ENCODE measurements at regions not wholly inside any gene's neighbourhood (a gene's known extent, or its start where the extent isn't known, plus 50 kb on each side); places are given as distances from the start of the nearest gene placed in this dataset.

DNA sequence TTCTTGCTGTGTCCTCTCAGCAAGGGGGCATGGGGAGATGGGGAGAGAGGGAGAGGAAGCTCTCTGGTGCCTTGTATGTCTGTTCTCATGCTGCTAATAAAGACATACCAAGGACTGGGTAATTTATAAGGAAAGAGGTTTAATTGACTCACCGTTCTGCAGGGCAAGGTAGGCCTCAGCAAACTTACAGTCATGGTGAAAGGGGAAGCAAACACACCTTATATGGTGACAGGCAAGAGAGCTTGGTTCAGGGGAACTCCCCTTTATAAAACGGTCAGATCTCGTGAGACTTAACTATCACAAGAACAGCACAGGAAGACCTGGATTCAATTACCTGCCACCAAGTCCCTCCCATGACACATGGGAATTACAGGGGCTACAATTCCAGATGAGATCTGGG, 464.7 kb upstream of the CELF2 start:
- TF ChIP-seq CTCF (IDR thresholded peaks at IDR 0.05; ENCODE audit: extremely low read depth, missing control alignments), result no peak

DNA sequence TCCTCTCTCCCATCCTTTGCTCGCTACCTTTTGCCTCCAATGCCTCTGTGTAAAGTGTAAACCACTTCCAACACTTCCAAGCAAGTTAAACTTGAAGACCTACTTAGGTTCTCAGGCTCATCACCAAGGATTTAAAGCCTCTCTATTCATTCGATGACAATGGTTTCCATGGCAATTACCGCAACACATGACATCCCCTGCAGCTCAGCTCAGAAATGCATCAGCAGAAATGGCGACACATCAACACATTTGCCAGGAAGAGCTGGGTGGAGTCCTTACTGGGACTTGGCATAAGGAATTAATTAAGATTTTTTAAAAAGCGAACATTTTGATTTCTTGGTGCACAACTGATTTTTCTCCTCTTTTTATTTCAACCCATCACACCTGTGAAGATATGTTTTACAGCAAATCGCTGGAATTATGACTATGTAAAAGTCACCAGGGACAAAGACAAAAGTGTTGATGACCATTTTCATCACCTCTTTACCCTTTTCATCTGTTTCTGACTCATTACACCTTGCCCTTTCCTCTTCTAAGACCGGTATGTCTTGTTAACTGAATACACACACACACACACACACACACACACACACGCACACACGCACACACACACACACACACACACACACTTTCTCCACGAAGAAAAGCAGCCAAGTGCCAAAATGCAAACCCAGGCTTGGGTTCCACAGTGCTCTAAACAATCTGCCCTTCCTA, 453.4 kb upstream of the CELF2 start:
- no peak for TF ChIP-seq CTCF (IDR thresholded peaks at IDR 0.05; ENCODE audit: extremely low read depth, missing control alignments)
- no peak for DNase-seq (ENCODE audit: low spot score)

More for the DNA sequence above, 464.7 kb upstream of the CELF2 start:
- no peak for DNase-seq (ENCODE audit: low spot score)

DNA sequence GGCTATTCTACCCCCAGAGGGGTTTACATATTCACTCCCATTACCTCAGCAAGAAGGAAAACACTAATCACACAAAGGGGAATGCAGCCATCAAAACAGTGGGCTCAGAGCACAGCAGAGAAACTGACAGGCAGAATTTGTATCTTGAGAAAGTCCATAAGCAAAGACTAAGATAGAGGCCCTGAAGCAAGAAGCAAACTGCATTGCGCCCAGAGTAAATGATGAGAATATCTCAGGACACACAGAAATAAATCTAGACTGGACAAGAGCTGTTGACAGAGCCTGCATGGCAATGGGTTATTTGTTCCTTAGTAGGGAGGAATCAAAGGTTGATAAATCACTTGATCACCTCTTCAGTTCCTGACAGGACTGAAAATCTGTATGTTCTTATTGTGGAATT, 440.7 kb upstream of the CELF2 start:
- TF ChIP-seq CTCF (IDR thresholded peaks at IDR 0.05; ENCODE audit: extremely low read depth, missing control alignments), result no peak

GRCh38 chr10:10579709-10580108, 438.0 kb upstream of the CELF2 start:
- TF ChIP-seq CTCF (IDR thresholded peaks at IDR 0.05; ENCODE audit: extremely low read depth, missing control alignments), result no peak
- DNase-seq (ENCODE audit: low spot score), result no peak

More for the DNA sequence above, 440.7 kb upstream of the CELF2 start:
- no peak for DNase-seq (ENCODE audit: low spot score)

- no peak for DNase-seq (ENCODE audit: low spot score)
Observed at GRCh38 chr10:10584161-10584560, 433.5 kb upstream of the CELF2 start.

DNA sequence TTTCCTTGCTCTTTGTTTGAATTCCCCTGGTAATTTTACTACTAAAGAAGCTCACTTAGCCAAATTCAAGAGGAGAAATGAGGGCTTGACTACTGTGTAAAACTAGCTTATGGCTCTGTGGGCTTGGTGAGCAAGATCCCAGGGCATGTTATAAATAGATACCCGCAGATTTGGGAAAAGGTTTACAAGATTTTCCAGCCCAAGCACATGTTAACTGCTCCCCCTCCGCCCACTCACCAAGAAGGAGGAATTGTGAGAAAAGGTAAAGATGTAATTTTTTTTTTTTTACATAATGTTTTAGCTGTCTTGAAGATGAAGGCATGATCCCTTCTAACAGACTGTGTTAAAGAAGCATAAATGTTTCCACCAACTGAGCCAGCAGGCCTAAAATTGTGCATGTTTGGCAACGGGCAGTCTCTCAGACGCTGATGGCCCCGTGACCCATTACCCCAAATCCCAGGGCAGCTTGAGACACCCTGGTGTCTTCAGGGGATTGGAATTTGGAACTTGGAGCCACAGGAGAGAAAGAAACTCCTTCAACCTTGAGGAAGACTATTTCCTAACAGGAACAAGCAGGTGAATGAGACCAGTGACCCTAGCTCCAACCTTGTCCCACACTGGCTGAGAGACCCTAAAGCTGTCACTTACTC, 429.8 kb upstream of the CELF2 start:
- TF ChIP-seq CTCF (IDR thresholded peaks at IDR 0.05; ENCODE audit: extremely low read depth, missing control alignments), result no peak
- no peak for DNase-seq (ENCODE audit: low spot score)

More at GRCh38 chr10:10584161-10584560, 433.5 kb upstream of the CELF2 start:
- TF ChIP-seq CTCF (IDR thresholded peaks at IDR 0.05; ENCODE audit: extremely low read depth, missing control alignments), result no peak

- TF ChIP-seq CTCF (IDR thresholded peaks at IDR 0.05; ENCODE audit: extremely low read depth, missing control alignments), result no peak
- DNase-seq (ENCODE audit: low spot score), result no peak
Observed at GRCh38 chr10:10589540-10590303, 427.9 kb upstream of the CELF2 start.

Measured in GM20000 (cell line).